NCI-H226 (cell line): ENCODE measurements at regions not wholly inside any gene's neighbourhood (a gene's known extent, or its start where the extent isn't known, plus 50 kb on each side); places are given as distances from the start of the nearest gene placed in this dataset.
A peak's percentile ranks its signal among the peaks of the same experiment; 100 is the strongest.

Experiments
- DNase-seq: peaks from one replicate; pipeline ENCODE4 v3.0.0-alpha.2; 2015

DNA sequence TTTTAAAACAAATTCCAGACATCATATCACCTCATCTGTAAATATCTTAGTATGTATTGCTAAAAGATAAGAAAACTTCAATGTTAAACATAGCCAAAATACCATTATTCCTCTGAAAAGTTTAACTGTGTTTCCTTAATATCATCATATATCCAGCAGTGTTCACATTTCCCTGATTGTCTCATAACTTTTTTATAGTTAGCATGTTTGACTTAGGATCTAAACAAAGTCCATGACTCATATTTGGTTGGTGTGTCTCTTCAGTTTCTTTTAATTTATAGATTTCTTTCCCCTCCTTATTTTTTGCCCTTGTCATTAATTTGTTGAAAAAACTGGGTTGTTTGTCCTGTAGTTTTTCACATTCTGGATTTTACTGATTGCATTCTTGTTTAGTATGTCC, 163.0 kb downstream of the RPS12 start:
- DNase-seq, result no peak

DNA sequence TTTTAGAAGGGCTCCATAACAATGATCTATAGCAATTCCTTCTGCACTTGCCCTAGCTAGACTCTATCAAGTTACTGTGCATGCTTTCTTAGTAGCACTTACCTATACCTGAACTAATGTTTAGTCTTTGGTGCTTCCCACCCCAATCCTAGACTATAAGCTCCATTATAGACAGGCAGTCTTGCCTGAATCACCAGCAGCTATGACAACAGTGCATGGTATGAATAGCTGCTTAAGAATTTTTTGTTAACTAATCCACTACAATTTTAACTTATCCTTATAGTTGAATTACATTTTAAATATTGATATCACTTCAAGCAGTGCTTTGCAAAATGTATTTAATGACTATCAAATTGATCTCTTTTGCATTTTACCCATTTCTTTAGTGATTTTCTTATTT, 164.3 kb downstream of the RPS12 start:
- DNase-seq, result no peak

DNA sequence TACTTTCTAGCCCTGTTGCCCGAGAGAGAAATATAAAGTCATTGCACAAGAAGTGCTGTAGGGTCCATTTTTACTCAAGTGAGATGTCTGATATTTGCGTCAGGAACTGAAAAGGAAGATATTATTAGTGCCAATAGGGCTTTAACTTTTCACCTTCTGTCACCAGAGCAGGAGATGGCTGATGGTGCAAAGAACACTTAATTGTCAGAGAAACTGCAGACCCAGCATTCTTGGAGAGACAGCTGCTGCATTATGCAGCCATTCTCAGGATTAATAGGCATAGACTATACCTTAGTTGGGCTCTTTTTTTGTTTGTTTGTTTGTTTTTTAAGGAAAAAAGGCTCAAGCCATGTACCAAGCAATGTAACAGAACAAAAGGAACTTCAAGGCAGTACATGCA, 179.4 kb downstream of the RPS12 start:
- no peak for DNase-seq

DNA sequence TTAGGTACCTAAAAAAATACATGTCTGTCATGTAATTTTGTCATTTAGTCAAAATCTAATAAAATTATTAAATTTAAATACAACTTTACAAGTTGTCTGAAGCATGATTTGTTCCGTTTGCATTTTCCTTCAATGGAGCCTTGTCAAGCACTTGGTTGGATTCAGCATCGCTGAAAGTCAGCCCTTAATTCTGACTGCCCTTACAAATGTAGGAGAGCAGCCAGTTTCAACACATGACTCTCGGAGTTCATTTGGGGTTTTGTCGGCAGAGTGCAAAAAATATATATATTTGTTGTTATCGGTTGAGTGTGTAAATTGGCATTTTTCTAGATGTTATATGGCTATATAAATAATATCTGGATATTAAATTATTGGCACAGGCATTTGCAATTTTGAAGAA, 180.6 kb downstream of the RPS12 start:
- DNase-seq, result no peak

DNA sequence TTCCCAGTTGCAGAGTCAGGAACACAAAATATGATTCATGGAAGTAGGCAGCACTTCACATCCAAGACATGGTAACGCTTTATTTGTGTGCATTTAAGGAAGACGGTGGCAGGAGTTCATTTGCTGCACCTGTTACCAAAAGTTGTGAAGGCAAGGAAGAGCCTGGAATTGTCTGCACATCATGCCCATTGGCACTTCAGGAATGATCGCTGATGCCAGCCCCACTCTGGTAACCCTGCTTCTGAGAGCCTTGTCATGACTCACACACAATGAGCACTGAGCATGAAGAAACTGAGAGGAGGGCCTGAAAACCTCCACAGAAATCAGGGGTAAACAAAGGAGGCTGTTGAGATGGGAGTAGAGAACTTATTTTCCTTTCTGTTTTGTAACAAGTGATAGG, 181.1 kb downstream of the RPS12 start:
- DNase-seq, result no peak

DNA sequence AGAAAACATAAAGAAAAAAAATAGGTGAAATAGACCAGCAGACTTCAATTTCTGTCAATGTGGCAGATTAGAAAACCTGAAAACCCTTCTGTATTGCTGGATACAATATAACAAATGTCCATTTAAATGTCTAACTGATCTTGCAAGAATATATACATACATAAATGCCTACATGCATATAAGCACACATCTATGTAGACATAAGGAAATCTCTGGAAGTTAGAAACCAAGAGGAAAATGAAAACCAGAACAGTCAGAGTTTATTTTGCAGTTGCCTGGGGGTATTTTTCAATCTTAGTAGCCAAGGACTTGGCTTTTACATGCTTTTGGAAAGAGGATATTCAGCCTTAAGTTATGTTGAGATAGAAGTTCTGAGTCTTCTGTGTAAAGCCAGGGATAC, 184.0 kb downstream of the RPS12 start:
- DNase-seq, result no peak

DNA sequence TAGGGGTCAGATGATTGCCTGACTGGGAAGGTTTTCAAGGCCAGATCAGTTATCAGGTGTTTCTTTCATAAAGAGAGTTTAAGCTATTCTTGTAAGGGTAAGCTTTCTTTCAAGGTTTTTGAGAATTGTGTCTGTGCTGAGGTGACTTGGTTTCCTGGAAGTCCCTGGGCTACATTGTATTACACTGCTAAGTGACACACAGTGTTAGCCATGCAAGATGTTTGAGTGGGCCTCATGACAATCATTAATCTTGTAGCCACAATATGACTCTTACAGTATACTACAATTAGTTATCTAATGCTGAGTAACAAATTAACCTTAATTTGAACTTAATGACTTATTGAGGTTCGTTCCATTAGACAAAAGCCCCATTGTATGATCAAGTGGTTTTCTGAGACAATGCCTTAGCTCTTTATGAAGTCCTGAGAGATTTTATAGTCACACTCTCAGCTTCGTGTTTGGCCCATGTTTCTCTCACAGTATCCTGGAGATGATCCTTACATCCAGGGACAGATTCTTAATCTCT, 186.7 kb downstream of the RPS12 start:
- DNase-seq, result no peak

DNA sequence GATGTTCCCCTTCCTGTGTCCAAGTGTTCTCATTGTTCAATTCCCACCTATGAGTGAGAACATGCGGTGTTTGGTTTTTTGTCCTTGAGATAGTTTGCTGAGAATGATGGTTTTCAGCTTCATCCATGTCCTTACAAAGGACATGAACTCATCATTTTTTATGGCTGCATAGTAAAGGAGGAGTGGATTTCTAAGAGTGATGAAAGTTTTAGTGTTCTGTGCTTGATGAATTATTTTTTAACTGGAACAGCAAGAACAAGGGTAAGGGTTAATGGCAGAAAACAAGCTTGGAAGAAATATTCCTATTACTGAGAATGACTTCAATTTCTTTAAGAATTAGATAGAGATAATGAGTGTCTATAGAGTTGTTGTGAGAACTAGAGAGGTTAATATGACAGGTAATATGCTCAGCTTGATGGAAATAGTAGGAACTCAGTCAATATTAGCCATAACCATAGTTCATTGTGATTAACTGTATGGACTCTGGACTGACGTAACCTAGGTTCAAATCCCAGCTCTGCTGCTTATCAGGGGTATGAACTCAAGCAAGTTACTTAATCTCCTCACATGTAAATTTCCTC, 190.0 kb downstream of the RPS12 start:
- no peak for DNase-seq

DNA sequence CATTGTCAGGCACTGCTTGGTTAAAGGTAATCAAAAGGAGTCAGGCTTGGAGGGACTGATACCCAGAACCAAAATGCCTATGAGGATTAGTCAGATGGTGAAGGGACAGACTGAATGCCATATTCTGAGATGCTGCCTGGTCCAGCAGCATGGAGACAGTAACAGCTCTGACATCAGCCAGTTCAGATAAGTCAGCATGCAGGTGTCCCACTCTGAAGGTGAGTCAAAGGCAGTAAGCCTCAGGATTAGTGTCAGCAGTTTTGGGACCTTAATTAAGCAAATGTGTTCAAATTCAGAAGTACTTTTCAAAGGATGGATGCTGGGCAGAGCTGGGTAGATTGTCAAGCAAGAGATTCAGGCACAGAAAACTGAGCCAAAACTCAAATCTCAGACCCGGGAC, 198.4 kb downstream of the RPS12 start:
- DNase-seq, result no peak

DNA sequence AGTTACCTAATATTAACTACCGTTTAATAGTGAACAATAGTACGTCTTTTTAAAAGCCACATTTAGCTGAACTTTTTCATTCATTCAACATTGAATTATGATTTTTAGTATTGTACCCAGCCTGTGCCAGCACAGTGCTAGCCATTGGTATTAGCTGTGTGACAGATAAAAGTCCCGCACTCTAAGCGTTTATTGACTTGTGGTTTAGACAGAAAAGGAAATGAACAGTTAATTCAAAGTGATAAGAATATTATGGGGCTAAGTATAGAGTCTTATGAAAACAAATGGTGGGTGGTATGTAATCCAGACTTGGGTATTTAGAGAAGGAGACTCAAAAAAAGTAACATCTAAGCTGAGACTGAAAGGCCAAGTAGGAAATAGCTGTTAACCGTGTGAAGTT, 202.3 kb downstream of the RPS12 start:
- DNase-seq, result no peak

DNA sequence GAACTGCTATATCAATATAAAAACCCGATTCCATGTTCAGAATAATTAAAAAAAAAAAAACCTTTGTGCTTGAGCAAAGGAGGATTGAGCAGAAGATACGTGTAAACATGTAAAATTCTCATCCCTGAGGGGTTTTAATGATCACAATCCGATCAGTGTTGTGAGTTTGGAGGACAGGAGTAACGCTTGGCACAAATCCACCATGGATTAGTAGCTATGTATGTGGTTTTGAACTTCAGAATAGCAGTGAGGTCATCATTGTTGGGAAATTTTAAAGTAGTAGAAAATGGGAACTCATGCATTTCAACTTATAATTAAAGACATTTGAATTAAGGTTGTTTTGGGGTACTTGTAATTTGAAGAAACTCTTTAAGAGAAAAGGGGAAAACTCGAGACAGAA, 203.2 kb downstream of the RPS12 start:
- peak; percentile 16 for DNase-seq

DNA sequence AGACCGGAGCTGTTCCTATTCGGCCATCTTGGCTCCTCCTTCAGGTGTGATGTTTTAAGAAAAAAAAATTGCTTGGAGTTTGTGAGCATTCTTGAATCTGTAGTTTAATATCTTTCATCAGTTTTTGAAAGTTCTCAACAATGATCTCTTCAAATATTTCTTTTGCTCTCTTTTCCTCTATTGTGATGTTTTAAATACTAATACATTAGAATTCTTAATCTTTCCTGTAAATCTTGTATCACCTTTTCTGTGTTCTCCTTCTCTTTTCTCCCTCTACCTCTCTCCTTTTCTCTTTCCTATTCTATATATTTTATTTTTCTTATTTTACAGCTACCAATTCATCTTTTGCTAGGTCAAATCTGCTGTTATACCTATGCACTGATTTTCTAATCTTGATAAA, 212.3 kb downstream of the RPS12 start:
- no peak for DNase-seq

DNA sequence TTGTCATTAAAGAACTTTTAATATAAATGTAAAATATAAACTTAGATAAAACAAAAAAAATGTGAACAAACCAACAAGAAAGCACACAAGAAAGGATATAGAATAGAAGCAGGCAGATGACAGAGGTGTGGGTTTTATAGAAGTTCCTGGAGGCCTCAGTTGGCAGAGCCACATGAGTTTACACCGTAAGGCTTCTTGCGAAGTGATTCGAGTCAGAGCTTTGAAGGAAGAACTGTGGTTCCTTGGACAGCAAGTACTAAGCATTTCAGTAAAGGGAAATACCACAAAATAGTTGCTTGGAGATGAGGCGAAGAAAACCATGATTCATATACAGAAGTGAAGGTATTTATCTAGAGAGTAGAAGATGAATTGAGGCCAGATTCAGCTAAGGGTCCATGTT, 207.9 kb upstream of the EYA4 start:
- no peak for DNase-seq

DNA sequence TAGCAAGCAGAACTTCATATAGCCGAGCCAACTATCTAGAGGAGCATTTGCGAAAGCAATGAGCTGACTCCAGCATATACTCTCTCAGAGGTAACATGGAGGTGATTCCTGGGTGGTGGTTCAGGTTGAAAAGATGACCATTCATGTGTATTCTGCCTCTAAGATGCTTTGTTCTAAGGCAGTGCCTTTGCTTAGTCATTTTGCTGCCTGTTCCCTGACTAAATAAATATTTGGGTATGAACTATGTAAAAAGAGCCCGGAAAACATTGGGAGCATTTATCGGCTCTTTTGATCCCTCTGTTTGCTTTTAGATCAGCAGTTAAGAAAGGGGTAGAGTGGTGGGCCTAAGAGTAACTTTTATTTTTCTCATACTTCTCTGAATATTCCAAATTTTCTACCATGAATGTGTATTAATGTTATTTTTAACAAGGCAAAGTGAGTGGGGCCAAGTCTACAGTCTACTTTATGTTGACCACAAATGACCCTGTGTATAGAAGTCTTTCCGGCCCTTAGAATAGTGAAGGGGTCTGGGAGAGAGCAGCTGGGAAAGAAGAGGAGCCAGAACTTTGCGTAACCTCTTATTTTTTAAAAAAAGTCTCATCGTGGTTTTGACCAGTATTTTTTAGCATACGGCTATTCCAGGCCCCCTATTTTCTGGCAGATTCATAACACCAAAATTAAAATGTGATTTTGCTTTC, 206.5 kb upstream of the EYA4 start:
- no peak for DNase-seq

DNA sequence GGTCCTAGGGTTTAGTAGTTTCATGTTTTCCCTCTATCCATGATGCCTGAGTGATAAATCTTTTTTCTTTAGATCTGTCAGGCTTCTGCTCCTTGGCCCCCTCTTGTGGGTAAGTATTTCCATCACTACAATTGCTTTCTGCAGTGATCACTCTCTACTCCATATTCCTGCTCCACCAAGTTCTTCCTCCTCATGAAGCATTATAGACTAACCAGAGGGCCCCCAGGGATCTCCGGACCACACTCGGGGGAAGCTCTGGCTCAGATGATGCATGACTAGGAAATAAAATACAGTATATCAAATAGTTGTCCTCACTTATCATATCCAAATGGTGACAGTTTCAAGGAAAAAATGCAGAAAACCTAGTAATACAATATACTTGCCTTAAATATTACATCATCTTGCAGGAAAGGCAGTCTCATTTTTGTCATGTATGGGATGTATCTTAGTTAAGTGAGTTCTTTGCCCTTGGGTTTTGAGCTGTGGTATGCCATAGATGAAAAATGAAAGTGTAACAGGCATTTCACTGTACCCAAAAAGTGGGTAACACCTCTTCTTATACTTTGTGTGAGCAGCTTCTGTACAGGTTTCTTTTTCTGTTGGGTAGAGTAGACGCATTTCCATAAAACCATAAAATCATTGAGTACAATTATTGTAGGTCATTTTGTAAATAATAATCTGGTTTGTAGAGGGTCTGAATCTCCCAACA, 200.9 kb upstream of the EYA4 start:
- DNase-seq, result no peak

DNA sequence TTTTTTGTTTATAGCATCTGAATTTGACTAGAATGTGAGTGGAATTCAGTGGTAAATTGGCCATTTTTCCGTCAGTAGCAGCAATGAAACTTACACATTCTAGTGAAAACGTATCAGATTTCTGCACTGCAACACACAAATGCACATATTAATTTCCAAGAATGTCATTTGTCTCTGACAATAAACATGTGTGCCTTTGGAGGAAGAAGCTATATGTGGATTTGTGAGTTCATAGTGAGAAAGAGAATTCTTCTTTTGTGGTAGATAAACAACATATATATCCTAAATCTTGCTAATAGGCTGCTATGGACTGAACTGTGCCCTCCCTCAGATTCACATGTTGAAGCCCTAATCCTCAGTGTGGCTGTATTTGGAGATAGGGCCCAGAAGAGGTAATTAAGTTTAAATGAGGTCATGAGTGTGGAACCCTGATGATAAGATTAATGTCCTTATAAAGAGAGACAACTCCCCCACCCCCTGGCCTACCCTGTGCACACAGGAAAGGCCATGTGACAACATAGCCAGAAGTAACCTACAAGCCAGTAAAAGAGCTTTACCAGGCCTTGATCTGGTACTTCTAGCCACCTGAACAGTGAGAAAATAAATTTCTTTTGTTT, 200.2 kb upstream of the EYA4 start:
- no peak for DNase-seq

DNA sequence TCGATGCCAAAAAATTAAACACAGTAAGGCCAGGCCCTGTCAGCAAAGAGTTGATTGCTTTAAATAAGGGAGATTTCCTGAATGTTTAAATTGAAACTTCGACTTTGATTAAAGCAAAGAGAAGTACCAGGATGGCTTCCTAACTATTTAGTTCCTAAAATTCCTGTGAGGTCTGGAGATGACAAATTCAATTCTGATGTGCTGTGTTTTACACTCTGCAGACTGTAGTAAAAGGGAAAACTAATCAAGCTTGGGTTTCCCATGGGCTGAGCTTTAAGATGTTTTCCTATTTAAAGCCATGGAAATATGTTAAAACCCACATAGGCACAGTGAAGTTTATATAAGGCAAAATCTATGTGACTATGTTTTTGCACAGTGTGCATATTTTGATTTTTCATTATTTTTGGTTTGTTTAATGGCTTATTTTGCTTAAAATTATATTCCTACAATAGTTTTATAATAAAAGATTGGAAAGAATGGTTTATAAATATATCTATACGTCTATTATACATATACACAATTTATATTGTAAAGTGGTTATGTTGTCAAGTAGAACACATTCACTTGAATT, 198.5 kb upstream of the EYA4 start:
- no peak for DNase-seq

DNA sequence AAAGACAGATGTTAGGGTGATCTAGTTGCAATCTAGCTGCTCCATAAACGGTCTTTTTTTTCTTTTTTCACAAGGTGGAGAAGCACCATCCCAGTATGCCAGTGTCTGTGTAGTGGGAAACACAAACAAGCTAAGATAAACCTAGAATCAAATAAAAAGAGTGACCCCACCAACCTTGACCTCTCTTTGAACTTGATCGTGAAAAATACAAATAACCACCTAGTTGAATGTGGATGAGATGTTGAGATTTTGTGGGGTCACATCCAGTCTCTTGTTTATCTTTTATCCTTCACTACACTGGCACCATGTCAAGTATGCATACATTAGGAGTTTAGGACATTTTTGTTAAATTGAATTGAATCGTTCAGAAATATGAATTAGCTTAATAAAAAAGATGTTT, 194.6 kb upstream of the EYA4 start:
- DNase-seq, result no peak

DNA sequence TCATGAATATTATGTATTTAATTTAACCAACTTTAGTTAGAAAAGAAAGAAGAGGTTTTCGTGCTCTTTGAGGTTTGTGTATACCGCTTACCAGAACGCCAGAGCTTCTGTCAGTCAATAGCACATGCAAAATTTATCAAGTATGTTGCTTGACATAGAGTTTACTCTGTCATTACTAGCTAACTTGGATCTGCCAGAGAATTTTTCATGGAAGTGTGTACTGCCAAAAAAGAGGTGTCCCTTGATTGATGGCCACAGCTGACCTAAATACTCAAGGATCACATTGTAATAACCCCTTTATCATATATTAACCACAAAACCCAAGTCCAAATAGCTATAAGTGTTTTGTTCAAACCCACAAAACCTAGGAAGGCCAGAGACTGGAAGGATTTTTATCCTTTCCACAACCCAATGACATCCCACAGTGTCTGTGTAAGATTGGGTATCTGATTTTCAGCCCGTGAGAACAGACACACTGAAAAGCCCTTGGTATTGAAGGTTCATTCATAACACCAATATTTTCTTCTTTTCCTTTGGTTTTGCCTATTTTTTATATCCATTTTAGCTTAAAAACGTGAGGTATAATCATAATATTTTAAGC, 194.0 kb upstream of the EYA4 start:
- DNase-seq, result no peak

DNA sequence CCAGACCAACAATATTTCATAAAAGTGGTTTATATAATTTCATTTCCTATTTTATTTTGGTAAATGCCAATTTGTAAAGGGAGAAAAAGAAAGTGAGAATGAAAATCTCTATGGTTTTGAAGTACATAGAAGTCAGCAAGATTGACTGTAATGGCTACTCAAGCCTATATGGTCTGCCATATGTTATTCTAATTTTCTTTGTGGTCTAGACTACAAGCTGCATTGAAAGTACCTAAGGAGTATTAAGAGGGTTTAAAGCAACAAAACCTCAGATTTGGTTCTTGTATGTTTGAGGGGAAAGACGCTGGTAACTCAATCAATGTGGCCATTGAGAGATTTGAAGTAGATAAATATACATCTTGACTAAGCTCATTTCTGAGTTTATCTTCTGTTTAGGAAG, 193.5 kb upstream of the EYA4 start:
- DNase-seq, result no peak

DNA sequence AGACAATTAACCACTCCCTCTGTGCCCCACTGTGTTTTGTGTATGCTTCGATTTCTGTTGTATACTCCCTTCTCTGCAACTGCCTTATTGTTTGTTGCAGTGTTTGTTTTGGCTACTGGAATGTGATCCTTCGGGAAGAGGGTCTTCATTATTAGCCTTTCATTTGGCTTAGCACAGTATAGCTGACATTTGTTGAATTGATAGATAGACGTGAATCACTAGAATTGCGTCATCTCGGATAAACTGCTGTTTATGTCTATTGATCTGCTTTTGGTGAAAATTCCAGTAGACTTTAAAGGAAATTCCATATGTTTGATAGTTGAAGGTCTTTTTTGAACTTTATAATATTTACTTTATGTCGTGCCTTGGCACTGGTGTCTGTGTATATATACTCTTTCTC, 189.9 kb upstream of the EYA4 start:
- DNase-seq, result no peak

DNA sequence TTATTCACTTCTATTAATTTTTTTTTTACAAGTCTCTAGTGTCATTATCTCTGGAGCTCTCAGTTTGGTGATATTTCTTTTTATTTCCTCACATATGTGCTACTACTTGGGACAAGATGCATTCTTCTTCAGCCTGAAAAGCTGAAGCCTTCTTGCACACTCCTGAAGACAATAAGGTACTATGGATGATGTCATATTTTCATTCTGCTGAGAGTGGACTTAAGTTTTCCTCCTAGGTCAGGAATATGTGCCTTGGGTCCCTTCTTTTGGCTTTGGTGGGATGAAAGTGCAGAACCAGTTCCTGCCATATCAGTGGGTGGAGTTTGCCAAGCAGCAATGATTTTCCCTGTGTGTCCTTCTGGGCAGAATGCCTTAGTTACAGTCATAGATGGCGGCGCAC, 188.7 kb upstream of the EYA4 start:
- DNase-seq, result no peak

DNA sequence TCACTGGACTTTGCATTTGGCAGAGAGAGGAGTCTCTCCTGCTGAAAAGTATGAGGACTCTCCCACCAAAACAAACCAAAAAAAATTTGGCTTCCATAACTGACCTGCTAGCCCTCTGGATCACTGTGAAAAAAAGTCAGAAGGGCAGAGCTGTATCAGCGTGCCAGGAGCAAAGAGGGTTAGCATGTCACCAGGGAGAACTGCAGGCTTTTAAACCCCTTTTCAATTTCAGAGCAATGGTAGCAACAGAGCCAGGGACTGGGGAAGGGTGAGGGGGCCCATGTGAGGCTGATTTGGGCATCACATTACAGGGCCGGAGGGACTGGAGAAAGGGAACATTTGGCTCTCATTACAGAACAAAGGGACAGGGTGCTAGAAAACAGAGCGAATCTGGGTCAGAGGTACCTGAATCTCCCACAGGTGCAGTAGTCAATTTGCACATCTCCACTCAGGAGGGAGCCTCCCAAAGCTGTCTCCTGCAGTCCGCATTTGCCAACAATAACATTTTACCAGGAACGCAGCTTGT, 185.7 kb upstream of the EYA4 start:
- no peak for DNase-seq
